Chondrocyte (in vitro differentiated cells): ENCODE measurements at regions not wholly inside any gene's neighbourhood (a gene's known extent, or its start where the extent isn't known, plus 50 kb on each side); places are given as distances from the start of the nearest gene placed in this dataset.

Experiments used
- DNase-seq: peaks from one replicate; pipeline ENCODE4 v3.0.0; 2021; ENCODE audit warnings: mixed read lengths, low spot score
- H3K27ac Mint-ChIP-seq: one replicate; pipeline ENCODE4 v1.8.0; 2021; ENCODE audit warnings: mild to moderate bottlenecking, moderate library complexity, mixed read lengths; ENCODE audit not compliant: unreplicated experiment
- H3K27me3 Mint-ChIP-seq: 2 replicates; pipeline ENCODE4 v1.8.0; 2021; ENCODE audit warnings: low read depth, mixed read lengths
- H3K36me3 Mint-ChIP-seq: 2 replicates; pipeline ENCODE4 v1.8.0; 2021; ENCODE audit warnings: low read depth, mixed read lengths
- H3K4me1 Mint-ChIP-seq: 2 replicates; pipeline ENCODE4 v1.8.0; 2021; ENCODE audit warnings: low read depth, mild to moderate bottlenecking, mixed read lengths
- H3K4me3 Mint-ChIP-seq: one replicate; pipeline ENCODE4 v1.8.0; 2021; ENCODE audit warnings: mild to moderate bottlenecking, moderate library complexity, mixed read lengths; ENCODE audit not compliant: unreplicated experiment
- H3K9me3 Mint-ChIP-seq: 2 replicates; pipeline ENCODE4 v1.8.0; 2021; ENCODE audit warnings: low read depth, mixed read lengths
- CTCF ChIP-seq: fragments of 200-600 bp; sonication (generic); IDR thresholded peaks from 2 replicates; pipeline ENCODE4 v1.5.0; 2021; ENCODE audit warnings: antibody characterized with exemption, mild to moderate bottlenecking, moderate library complexity

GRCh38 chr4:138562544-138562991 lies 320.4 kb upstream of the SLC7A11 start:
- Mint-ChIP-seq H3K4me3 (no peak overlapping the region), H3K9me3 (peaks cover 2% of the 10 kb centered on the region), H3K27me3 (no peaks in the 10 kb centered on the region), H3K4me1 (peaks cover 21% of the 10 kb centered on the region), H3K36me3 (no peaks in the 10 kb centered on the region), H3K27ac (peak overlapping the region; percentile 63)
- DNase-seq, result no peak
- TF ChIP-seq CTCF, result no peak

- H3K27me3 Mint-ChIP-seq, result no peaks in the 10 kb centered on the region
- no peak for TF ChIP-seq CTCF
- no peaks in the 10 kb centered on the region for H3K36me3 Mint-ChIP-seq
- DNase-seq, result peak; percentile 70
- no peak overlapping the region for H3K4me3 Mint-ChIP-seq
- peaks cover 18% of the 10 kb centered on the region for H3K4me1 Mint-ChIP-seq
- peaks cover 2% of the 10 kb centered on the region for H3K9me3 Mint-ChIP-seq
- H3K27ac Mint-ChIP-seq, result no peak overlapping the region
Observed at GRCh38 chr4:138561906-138562305, 319.8 kb upstream of the SLC7A11 start.

GRCh38 chr4:138561276-138561880 lies 319.2 kb upstream of the SLC7A11 start:
- Mint-ChIP-seq H3K36me3 (no peaks in the 10 kb centered on the region), H3K4me1 (peaks cover 18% of the 10 kb centered on the region), H3K27me3 (no peaks in the 10 kb centered on the region), H3K4me3 (no peak overlapping the region), H3K9me3 (peaks cover 2% of the 10 kb centered on the region), H3K27ac (no peak overlapping the region)
- no peak for TF ChIP-seq CTCF
- DNase-seq, result peak; percentile 81

GRCh38 chr4:138560448-138560847 lies 318.3 kb upstream of the SLC7A11 start:
- Mint-ChIP-seq H3K36me3 (no peaks in the 10 kb centered on the region), H3K9me3 (peaks cover 2% of the 10 kb centered on the region), H3K27me3 (no peaks in the 10 kb centered on the region), H3K4me1 (peaks cover 15% of the 10 kb centered on the region), H3K4me3 (no peak overlapping the region), H3K27ac (no peak overlapping the region)
- no peak for DNase-seq
- TF ChIP-seq CTCF, result no peak

GRCh38 chr4:138558886-138559285 lies 316.7 kb upstream of the SLC7A11 start:
- Mint-ChIP-seq H3K27ac (no peak overlapping the region), H3K9me3 (peaks cover 2% of the 10 kb centered on the region), H3K4me1 (peaks cover 15% of the 10 kb centered on the region), H3K36me3 (no peaks in the 10 kb centered on the region), H3K27me3 (no peaks in the 10 kb centered on the region), H3K4me3 (no peak overlapping the region)
- TF ChIP-seq CTCF, result no peak
- no peak for DNase-seq
